Endothelial cell of umbilical vein (primary cell): ENCODE measurements at regions not wholly inside any gene's neighbourhood (a gene's known extent, or its start where the extent isn't known, plus 50 kb on each side); places are given as distances from the start of the nearest gene placed in this dataset.

Source experiments
- BruUV-seq: library from RNA; stranded (reverse); fragments of 400-500 nt; replicated peaks from 2 replicates; lab custom pipeline; 2021; lab: Mats Ljungman, UMichigan
- CTCF ChIA-PET: fragments of 300-600, 350-600 bp; sonication (Branson Sonifier 250); formaldehyde crosslinking; loops from one replicate; lab custom pipeline; 2021; ENCODE audit warnings: antibody characterized with exemption, inconsistent platforms; lab: Charles Lee
- POLR2A ChIA-PET: fragments of 300-600, 350-600 bp; sonication (Branson Sonifier 250); formaldehyde crosslinking; loops from one replicate; lab custom pipeline; 2021; ENCODE audit warnings: antibody characterized with exemption, inconsistent platforms; lab: Charles Lee
- DNase-seq: peaks from one replicate; pipeline ENCODE4 v3.0.0-alpha.2; 2011; ENCODE audit warnings: low read depth, low spot score
- FAIRE-seq: peaks from 2 replicates; lab custom pipeline; 2011; peaks lifted over from hg19 to GRCh38; lab: Jason Lieb, UNC
- H2AFZ ChIP-seq: 2 replicates; pipeline ENCODE4 v1.6.0; 2012; ENCODE audit warnings: low read depth, low read length, control low read depth, inconsistent platforms
- H3K27ac ChIP-seq: 2 replicates; pipeline ENCODE4 v1.5.1; 2011; ENCODE audit warnings: low read depth, mild to moderate bottlenecking, control low read depth, low read length, moderate library complexity; ENCODE audit not compliant: insufficient read depth
- H3K27me3 ChIP-seq, 2 experiments: 2 replicates each; pipeline versions ENCODE4 v1.6.0 to v1.6.1; 2011; ENCODE audit warnings: low read length in 2 of 2, mixed read lengths in 1 of 2; ENCODE audit not compliant: control insufficient read depth in 2 of 2, insufficient read depth in 2 of 2
- H3K36me3 ChIP-seq, 2 experiments: 2 replicates in 1 of 2; 3 replicates in 1 of 2; pipeline ENCODE4 v1.5.1; 2011; ENCODE audit warnings: low read length in 2 of 2, mild to moderate bottlenecking in 1 of 2, moderate library complexity in 1 of 2; ENCODE audit not compliant: control insufficient read depth in 2 of 2, insufficient read depth in 2 of 2; ENCODE audit errors: extremely low read depth in 1 of 2
- H3K4me1 ChIP-seq: 3 replicates; pipeline ENCODE4 v1.5.1; 2011; ENCODE audit warnings: mild to moderate bottlenecking, low read length; ENCODE audit not compliant: control insufficient read depth, insufficient read depth; ENCODE audit errors: extremely low read depth
- H3K4me2 ChIP-seq: 2 replicates; pipeline ENCODE4 v1.6.1; 2011; ENCODE audit warnings: low read length, control low read depth, mixed read lengths; ENCODE audit not compliant: insufficient read depth
- H3K4me3 ChIP-seq, 3 experiments: fragments of 200-600 bp in 1 of 3; sonication (generic), shearing (Covaris generic) in 1 of 3; replicated peaks in 1 of 3; 2 replicates each; pipeline ENCODE4 v1.5.1; 2011 to 2016; ENCODE audit warnings: control low read depth in 3 of 3, low read length in 3 of 3, mild to moderate bottlenecking in 2 of 3, inconsistent platforms in 1 of 3, low read depth in 1 of 3, moderate library complexity in 1 of 3; ENCODE audit not compliant: insufficient read depth in 1 of 3
- H3K79me2 ChIP-seq: 2 replicates; pipeline ENCODE4 v1.6.0; 2012; ENCODE audit warnings: low read length, inconsistent platforms; ENCODE audit not compliant: control insufficient read depth, insufficient read depth
- H3K9ac ChIP-seq: replicated peaks from 2 replicates; pipeline ENCODE3; 2011; ENCODE audit warnings: low read length, control low read depth; ENCODE audit not compliant: insufficient read depth; ENCODE audit errors: extremely low read depth
- H3K9me1 ChIP-seq: replicated peaks from 3 replicates; pipeline ENCODE4 v1.6.0; 2011; ENCODE audit warnings: mild to moderate bottlenecking, low read length; ENCODE audit not compliant: control insufficient read depth, insufficient read depth; ENCODE audit errors: extremely low read depth
- H3K9me3 ChIP-seq: replicated peaks from 2 replicates; pipeline ENCODE4 v1.5.1; 2012; ENCODE audit warnings: low read length, inconsistent platforms; ENCODE audit not compliant: control insufficient read depth, insufficient read depth
- H4K20me1 ChIP-seq: replicated peaks from 2 replicates; pipeline ENCODE3; 2011; ENCODE audit warnings: mild to moderate bottlenecking, low read length; ENCODE audit not compliant: control insufficient read depth, insufficient read depth; ENCODE audit errors: extremely low read depth
- EZH2 ChIP-seq: IDR thresholded peaks from 2 replicates; pipeline ENCODE4 v1.6.1; 2012; ENCODE audit warnings: borderline replicate concordance, low read depth, mild to moderate bottlenecking, moderate library complexity, low read length, inconsistent platforms; ENCODE audit not compliant: severe bottlenecking
- FOS ChIP-seq: IDR thresholded peaks from 2 replicates; pipeline ENCODE4 v1.6.1; 2011; ENCODE audit warnings: mild to moderate bottlenecking, low read length, moderate library complexity, borderline replicate concordance; ENCODE audit not compliant: insufficient read depth
- GATA2 ChIP-seq: IDR thresholded peaks from 2 replicates; pipeline ENCODE4 v1.7.0; 2011; ENCODE audit warnings: low read depth, mild to moderate bottlenecking, moderate library complexity, mixed read lengths, low read length; ENCODE audit not compliant: insufficient read length, insufficient read depth
- JUN ChIP-seq: IDR thresholded peaks from 2 replicates; pipeline ENCODE4 v1.6.1; 2011; ENCODE audit warnings: borderline replicate concordance, low read depth; ENCODE audit not compliant: insufficient read length, insufficient read depth
- MAX ChIP-seq: IDR thresholded peaks from 2 replicates; pipeline ENCODE4 v1.6.1; 2011; ENCODE audit not compliant: insufficient read depth, insufficient read length
- MYC ChIP-seq: IDR thresholded peaks from one replicate; pipeline ENCODE4 v1.6.1; 2011; ENCODE audit warnings: mild to moderate bottlenecking, low read depth, low read length
- POLR2A ChIP-seq: IDR thresholded peaks from 2 replicates; pipeline ENCODE4 v1.6.1; 2012; ENCODE audit warnings: low read depth, mild to moderate bottlenecking, control low read depth, low read length
- POLR2AphosphoS5 ChIP-seq: IDR thresholded peaks from 2 replicates; pipeline ENCODE4 v1.6.1; 2012; ENCODE audit warnings: low read depth, mild to moderate bottlenecking, control low read depth, low read length, moderate library complexity; ENCODE audit not compliant: insufficient read depth
- dilution Hi-C: fragments of 300-500 bp; cut with MboI; formaldehyde crosslinking; loops from one replicate; pipeline ENCODE4 v1.15.0; 2019; ENCODE audit warnings: low sequenced_read_pairs; ENCODE audit not compliant: extremely low pct_ligation_motif_present
- intact Hi-C: fragments of 100-400 bp; cut with micrococcal nuclease; formaldehyde crosslinking; loops from one replicate; pipeline ENCODE4 v1.10.0; 2022
- TF ChIP-seq, protein P1 (sequence below), 2 donors: IDR thresholded peaks; 1 replicate in 1 of 2; 2 replicates in 1 of 2; pipeline ENCODE4 v1.5.1; 2011; ENCODE audit warnings: low read length in 2 of 2, mild to moderate bottlenecking in 2 of 2, moderate library complexity in 2 of 2, control low read depth in 1 of 2, inconsistent platforms in 1 of 2, low read depth in 1 of 2; ENCODE audit not compliant: insufficient read depth in 1 of 2; ENCODE audit errors: extremely low read depth in 1 of 2

GRCh38 chr4:187604984-187605383 is 390.6 kb upstream of the ZFP42 start:
- no peak for DNase-seq
- Histone ChIP-seq H3K9me1 (no peaks in the 10 kb centered on the region), H4K20me1 (no peaks in the 10 kb centered on the region), H3K36me3 (no peaks in the 10 kb centered on the region), H3K4me2 (no peak overlapping the region), H3K9ac (no peak overlapping the region), H3K4me1 (peaks cover 27% of the 10 kb centered on the region), H2AFZ (no peak overlapping the region), H3K27me3 (no peaks in the 10 kb centered on the region), H3K79me2 (no peaks in the 10 kb centered on the region), H3K9me3 (no peaks in the 10 kb centered on the region), H3K4me3 (no peak overlapping the region), H3K27ac (no peak overlapping the region)
- no peak for FAIRE-seq
- intact Hi-C loops (loop anchor here (5.0 kb wide), 1 partner anchor 778 kb away; no protein-coding TSS in a partner anchor), dilution Hi-C loops (no loop called here)
- ChIA-PET CTCF (no interaction called here), POLR2A (no interaction called here)
- TF ChIP-seq JUN = no peak
- TF ChIP-seq POLR2A = no peak
- TF ChIP-seq, protein P1, sequence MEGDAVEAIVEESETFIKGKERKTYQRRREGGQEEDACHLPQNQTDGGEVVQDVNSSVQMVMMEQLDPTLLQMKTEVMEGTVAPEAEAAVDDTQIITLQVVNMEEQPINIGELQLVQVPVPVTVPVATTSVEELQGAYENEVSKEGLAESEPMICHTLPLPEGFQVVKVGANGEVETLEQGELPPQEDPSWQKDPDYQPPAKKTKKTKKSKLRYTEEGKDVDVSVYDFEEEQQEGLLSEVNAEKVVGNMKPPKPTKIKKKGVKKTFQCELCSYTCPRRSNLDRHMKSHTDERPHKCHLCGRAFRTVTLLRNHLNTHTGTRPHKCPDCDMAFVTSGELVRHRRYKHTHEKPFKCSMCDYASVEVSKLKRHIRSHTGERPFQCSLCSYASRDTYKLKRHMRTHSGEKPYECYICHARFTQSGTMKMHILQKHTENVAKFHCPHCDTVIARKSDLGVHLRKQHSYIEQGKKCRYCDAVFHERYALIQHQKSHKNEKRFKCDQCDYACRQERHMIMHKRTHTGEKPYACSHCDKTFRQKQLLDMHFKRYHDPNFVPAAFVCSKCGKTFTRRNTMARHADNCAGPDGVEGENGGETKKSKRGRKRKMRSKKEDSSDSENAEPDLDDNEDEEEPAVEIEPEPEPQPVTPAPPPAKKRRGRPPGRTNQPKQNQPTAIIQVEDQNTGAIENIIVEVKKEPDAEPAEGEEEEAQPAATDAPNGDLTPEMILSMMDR (IDR thresholded peaks at IDR 0.05; ENCODE audit: extremely low read depth in 1 of 2, insufficient read depth in 1 of 2, low read depth in 1 of 2, low read length in 2 of 2) = no peak
- no peak for TF ChIP-seq FOS
- no peak for TF ChIP-seq EZH2
- TF ChIP-seq POLR2AphosphoS5 = no peak
- no peak for TF ChIP-seq GATA2
- TF ChIP-seq MYC = no peak
- TF ChIP-seq MAX = no peak
- no TSS peak for BruUV-seq
